OCI-LY7 (cell line): ENCODE measurements at regions not wholly inside any gene's neighbourhood (a gene's known extent, or its start where the extent isn't known, plus 50 kb on each side); places are given as distances from the start of the nearest gene placed in this dataset.

ENCODE experiments used
- BruUV-seq: library from RNA; stranded (reverse); fragments of 400-500 nt; replicated peaks from 2 replicates; lab custom pipeline; 2021; lab: Mats Ljungman, UMichigan
- CTCF ChIA-PET: fragments of 300-600 bp; sonication (Branson Sonifier 250); formaldehyde crosslinking; loops from one replicate; lab custom pipeline; 2022; ENCODE audit warnings: antibody characterized with exemption; ENCODE audit not compliant: unreplicated experiment; lab: Charles Lee
- POLR2A ChIA-PET: fragments of 300-600 bp; sonication (Branson Sonifier 250); formaldehyde crosslinking; loops from one replicate; lab custom pipeline; 2022; ENCODE audit warnings: antibody characterized with exemption; lab: Charles Lee
- DNase-seq: peaks from one replicate; pipeline ENCODE4 v3.0.0-alpha.2; 2015; ENCODE audit warnings: low spot score
- H2AFZ ChIP-seq: fragments of 200-600 bp; sonication (generic), shearing (Covaris generic); 2 replicates; pipeline ENCODE4 v1.6.1; 2014; ENCODE audit warnings: mild to moderate bottlenecking, antibody characterized with exemption, low read length, moderate library complexity
- H3K27ac ChIP-seq: fragments of 200-600 bp; sonication (generic); 2 replicates; pipeline ENCODE4 v1.5.1; 2014; ENCODE audit warnings: mixed run types, low read depth, mild to moderate bottlenecking, moderate library complexity, low read length, inconsistent platforms; ENCODE audit not compliant: poor library complexity, severe bottlenecking
- H3K36me3 ChIP-seq: fragments of 200-600 bp; sonication (generic); 2 replicates; pipeline ENCODE4 v1.6.1; 2014; ENCODE audit warnings: mild to moderate bottlenecking, antibody characterized with exemption, low read length, moderate library complexity, mixed read lengths; ENCODE audit not compliant: insufficient read depth
- H3K4me1 ChIP-seq: fragments of 200-600 bp; sonication (generic); 2 replicates; pipeline ENCODE4 v1.5.1; 2014; ENCODE audit warnings: mild to moderate bottlenecking, low read length; ENCODE audit not compliant: insufficient read depth, poor library complexity, severe bottlenecking
- H3K4me2 ChIP-seq: fragments of 200-600 bp; sonication (generic); 2 replicates; pipeline ENCODE4 v1.6.1; 2014; ENCODE audit warnings: mild to moderate bottlenecking, low read length
- H3K4me3 ChIP-seq: fragments of 200-600 bp; sonication (generic); 2 replicates; pipeline ENCODE4 v1.5.1; 2014; ENCODE audit warnings: mild to moderate bottlenecking, low read depth, low read length; ENCODE audit not compliant: poor library complexity, severe bottlenecking
- H3K79me2 ChIP-seq: fragments of 200-600 bp; sonication (generic); 2 replicates; pipeline ENCODE4 v1.6.1; 2016; ENCODE audit warnings: low read depth, mild to moderate bottlenecking, low read length, moderate library complexity, mixed read lengths; ENCODE audit not compliant: insufficient read depth
- H3K9me2 ChIP-seq: fragments of 200-600 bp; sonication (generic); 2 replicates; pipeline ENCODE4 v1.6.1; 2016; ENCODE audit warnings: mild to moderate bottlenecking, low read length, mixed read lengths; ENCODE audit not compliant: insufficient read depth
- H3K9me3 ChIP-seq: fragments of 200-600 bp; sonication (generic); 2 replicates; pipeline ENCODE4 v1.6.1; 2014; ENCODE audit warnings: mild to moderate bottlenecking, mixed run types, low read length, mixed read lengths
- H4K20me1 ChIP-seq: fragments of 200-600 bp; sonication (generic); 2 replicates; pipeline ENCODE4 v1.6.1; 2014; ENCODE audit warnings: mild to moderate bottlenecking, antibody characterized with exemption, low read length, moderate library complexity, mixed read lengths; ENCODE audit not compliant: insufficient read depth
- CTCF ChIP-seq: fragments of 200-600 bp; sonication (generic); conservative IDR thresholded peaks from 2 replicates; pipeline ENCODE4 v1.5.1; 2014; ENCODE audit warnings: mild to moderate bottlenecking, antibody characterized with exemption, low read length, moderate library complexity, mixed read lengths
- EZH2phosphoT487 ChIP-seq: fragments of 200-600 bp; sonication (generic); IDR thresholded peaks from 2 replicates; pipeline ENCODE4 v1.6.1; 2018; ENCODE audit warnings: low read depth, borderline replicate concordance, mild to moderate bottlenecking, mixed run types, antibody characterized with exemption, low read length, moderate library complexity, mixed read lengths
- intact Hi-C: fragments of 100-400 bp; cut with micrococcal nuclease; formaldehyde crosslinking; loops from one replicate; pipeline ENCODE4 v1.10.0; 2022; ENCODE audit not compliant: unreplicated experiment

- H4K20me1 ChIP-seq = no peaks in the 10 kb centered on the region; the same call in 1 of the 2 replicates
- no peak overlapping the region for H3K27ac ChIP-seq
- H3K9me3 ChIP-seq = no peaks in the 10 kb centered on the region
- H3K9me2 ChIP-seq = no peaks in the 10 kb centered on the region
- H3K4me1 ChIP-seq = no peaks in the 10 kb centered on the region
- no TSS peak for BruUV-seq
- no peak overlapping the region for H2AFZ ChIP-seq
- no peak overlapping the region for H3K4me2 ChIP-seq
- no peaks in the 10 kb centered on the region for H3K79me2 ChIP-seq
- intact Hi-C loops = no loop called here
- no peaks in the 10 kb centered on the region for H3K36me3 ChIP-seq
- no peak overlapping the region for H3K4me3 ChIP-seq
- ChIA-PET POLR2A (no interaction called here), CTCF (no interaction called here)
- TF ChIP-seq EZH2phosphoT487 = no peak
- no peak for TF ChIP-seq CTCF
- no peak for DNase-seq
Observed at GRCh38 chr12:111218499-111218898, 150.4 kb downstream of the PHETA1 start.

DNA sequence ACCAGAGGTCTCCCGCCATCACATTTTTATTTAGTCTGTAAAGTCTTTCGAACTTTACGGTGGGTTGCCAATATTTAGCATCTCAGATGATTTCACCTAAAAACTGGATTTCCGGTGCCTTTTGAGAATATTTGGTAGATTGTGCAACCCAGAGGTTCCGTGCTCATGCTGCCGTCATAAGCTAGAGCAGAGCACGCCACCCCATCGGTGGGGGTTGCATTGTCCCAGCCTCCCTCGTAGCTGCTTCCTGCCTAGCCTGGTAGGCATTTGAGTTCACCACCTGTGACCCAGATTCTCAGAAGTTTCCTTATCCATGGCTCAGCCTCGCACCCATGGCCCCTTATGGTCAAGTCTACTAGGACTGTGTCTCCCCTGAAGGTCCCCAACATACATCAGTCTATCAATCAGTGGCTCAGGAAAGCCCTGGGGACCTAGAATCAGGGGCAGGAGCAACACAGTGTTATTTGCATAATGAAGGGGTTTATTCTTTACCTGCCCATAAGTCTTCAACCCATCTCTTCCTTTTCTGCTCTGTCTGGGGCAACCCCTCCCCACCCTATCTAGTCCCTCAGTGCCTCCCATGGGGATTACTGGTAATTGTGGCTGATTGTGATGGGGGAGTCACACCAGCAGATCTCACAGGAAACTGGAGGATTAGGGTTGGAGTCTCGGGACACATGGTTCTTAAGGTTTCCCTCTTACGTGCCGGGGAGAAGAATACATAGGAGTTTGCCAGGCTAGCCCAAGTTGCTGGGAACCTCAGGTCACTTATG lies 152.3 kb downstream of the PHETA1 start:
- ChIA-PET CTCF (no interaction called here), POLR2A (interaction anchor here (0.6 kb wide), 1 partner anchor 1818 kb away, joined by 5 read pairs; no protein-coding TSS in a partner anchor)
- no TSS peak for BruUV-seq
- H3K79me2 ChIP-seq = no peaks in the 10 kb centered on the region
- no peak overlapping the region for H3K27ac ChIP-seq
- TF ChIP-seq CTCF = no peak
- no peak for TF ChIP-seq EZH2phosphoT487
- H2AFZ ChIP-seq = no peak overlapping the region
- DNase-seq = no peak
- no peaks in the 10 kb centered on the region for H3K9me2 ChIP-seq
- H3K9me3 ChIP-seq = no peaks in the 10 kb centered on the region
- H3K4me1 ChIP-seq = no peaks in the 10 kb centered on the region
- H4K20me1 ChIP-seq = no peaks in the 10 kb centered on the region; the same call in 1 of the 2 replicates
- H3K4me2 ChIP-seq = no peak overlapping the region
- H3K4me3 ChIP-seq = no peak overlapping the region
- intact Hi-C loops = no loop called here
- H3K36me3 ChIP-seq = no peaks in the 10 kb centered on the region

DNA sequence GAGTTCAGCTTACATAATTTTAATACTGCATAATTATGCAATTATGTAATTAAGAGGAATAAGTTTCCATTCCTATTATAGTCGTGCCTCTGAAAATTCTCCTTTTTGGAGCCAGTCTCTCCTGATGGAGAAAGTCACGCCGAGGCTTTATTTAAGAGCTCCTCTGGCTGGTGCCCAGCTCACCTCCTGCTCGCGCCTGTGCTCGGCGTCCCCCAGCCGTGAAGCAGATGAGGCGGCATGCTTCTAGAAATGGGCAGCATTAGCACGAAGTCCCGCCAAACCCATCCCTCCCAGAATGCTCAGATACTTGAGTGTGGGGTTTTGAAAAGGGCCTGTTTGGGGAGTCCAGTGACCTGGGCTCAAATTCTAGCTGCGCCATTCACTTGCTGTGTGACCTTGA lies 153.0 kb downstream of the PHETA1 start:
- Histone ChIP-seq H3K9me2 (no peaks in the 10 kb centered on the region), H3K4me1 (no peaks in the 10 kb centered on the region), H3K4me3 (no peak overlapping the region), H3K27ac (no peak overlapping the region), H3K4me2 (no peak overlapping the region), H2AFZ (no peak overlapping the region), H4K20me1 (no peaks in the 10 kb centered on the region; the same call in 1 of the 2 replicates), H3K9me3 (no peaks in the 10 kb centered on the region), H3K79me2 (no peaks in the 10 kb centered on the region), H3K36me3 (no peaks in the 10 kb centered on the region)
- no TSS peak for BruUV-seq
- POLR2A ChIA-PET = no interaction called here
- no peak for DNase-seq
- CTCF ChIA-PET = no interaction called here
- TF ChIP-seq EZH2phosphoT487 (no peak), CTCF (no peak)
- intact Hi-C loops = no loop called here
